Middle frontal gyrus (tissue), 1 donor: ENCODE measurements at regions not wholly inside any gene's neighbourhood (a gene's known extent, or its start where the extent isn't known, plus 50 kb on each side); places are given as distances from the start of the nearest gene placed in this dataset.

Experiments used
- DNase-seq: peaks from one replicate; pipeline ENCODE4 v3.0.0-alpha.2; 2015; ENCODE audit warnings: low spot score; ENCODE audit errors: extremely low spot score

- DNase-seq = no peak
These were observed 168.2 kb downstream of the MFSD1 start for GRCh38 chr3:158970006-158970405.

DNA sequence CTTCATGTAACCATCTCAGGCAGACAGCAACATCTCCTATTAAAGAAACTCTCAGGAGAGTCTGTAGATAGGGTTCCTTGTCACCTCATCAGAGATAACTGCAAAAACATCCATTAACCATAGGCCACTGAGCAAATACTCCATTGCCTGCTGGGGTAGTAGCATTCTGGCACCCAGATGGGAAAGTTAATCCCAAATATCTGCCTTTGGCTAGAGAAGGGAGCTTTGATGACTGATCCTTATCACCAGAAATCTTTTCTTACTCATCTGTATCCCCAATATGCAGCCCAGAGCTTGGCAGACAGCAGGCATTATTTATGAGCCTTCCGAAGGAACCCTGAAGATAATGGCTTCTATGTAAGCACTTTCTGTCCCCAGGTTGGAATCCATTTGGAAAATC is 173.1 kb downstream of the MFSD1 start:
- no peak for DNase-seq

- no peak for DNase-seq
These were observed 175.1 kb downstream of the MFSD1 start for GRCh38 chr3:158976966-158977365.

DNA sequence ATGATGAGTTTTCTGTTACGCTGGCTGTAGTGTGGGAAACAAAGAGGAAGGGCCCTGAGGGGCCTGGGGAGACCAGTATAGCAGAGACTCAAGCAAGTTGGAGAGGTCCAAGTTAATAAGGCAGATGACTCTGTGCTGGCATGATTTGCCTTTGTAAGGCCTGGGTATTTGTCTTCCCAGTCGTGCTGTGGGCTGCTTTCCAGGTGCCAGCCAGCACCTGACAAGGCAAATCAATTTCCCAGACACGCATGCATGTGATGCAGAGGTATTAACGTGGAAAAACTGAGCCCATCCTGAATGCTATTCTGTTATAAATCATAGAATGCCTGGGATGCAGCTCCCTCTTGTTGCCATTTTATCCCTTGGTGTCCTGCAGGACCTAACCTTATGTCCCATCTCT is 175.6 kb downstream of the MFSD1 start:
- no peak for DNase-seq

- no peak for DNase-seq
These were observed 181.6 kb downstream of the MFSD1 start for GRCh38 chr3:158983216-158984099.

DNA sequence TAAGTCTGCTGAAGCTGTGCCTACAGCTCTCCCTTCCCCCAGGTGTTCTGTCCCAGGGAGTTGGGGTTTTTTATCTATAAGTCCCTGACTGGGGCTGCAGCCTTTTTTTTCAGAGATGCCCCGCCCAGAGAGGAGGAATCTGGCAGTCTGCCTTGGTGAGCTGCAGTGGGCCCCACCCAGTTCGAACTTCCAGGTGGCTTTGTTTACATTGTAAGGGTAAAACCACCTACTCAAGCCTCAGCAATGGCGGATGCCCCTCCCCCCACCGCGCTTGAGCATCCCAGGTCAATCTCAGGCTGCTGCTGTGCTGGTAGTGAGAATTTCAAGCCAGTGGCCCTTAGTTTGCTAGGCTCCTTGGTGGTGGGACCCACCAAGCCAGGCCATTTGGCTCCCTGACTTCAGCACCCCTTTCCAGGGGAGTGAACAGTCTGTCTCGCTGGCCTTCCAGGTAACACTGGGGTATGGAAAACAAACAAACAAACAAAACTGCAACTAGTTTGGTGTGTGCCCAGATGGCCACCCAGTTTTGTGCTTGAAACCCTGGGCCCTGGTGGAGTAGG is 189.4 kb downstream of the MFSD1 start:
- no peak for DNase-seq

- no peak for DNase-seq
These were observed 190.6 kb downstream of the MFSD1 start for GRCh38 chr3:158992463-158992862.

- no peak for DNase-seq
These were observed 192.5 kb downstream of the MFSD1 start for GRCh38 chr3:158994386-158994785.

GRCh38 chr3:159001711-159002110 is 199.9 kb downstream of the MFSD1 start:
- no peak for DNase-seq

GRCh38 chr3:159005137-159005536 is 203.3 kb downstream of the MFSD1 start:
- DNase-seq = no peak

- no peak for DNase-seq
These were observed 205.5 kb downstream of the MFSD1 start for GRCh38 chr3:159007331-159007730.

DNA sequence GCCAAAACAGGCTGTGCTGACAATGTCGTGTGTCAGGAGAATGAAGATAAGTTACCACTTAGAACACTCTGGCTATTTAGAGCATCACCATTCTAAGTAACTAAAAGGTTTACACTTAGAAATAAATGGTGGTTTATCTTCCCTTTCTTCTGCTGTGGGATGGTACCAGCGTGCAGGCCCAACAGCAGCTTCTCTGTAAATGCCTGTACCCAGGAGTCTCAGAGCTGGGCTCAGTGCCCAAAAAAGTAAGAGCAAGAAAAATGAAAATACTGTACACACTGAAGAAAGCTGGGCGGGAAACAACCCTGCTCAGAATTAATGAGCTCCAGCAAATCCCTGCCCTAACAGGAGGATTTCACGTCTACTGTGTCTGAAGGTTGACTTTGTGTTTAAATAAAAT is 206.5 kb downstream of the MFSD1 start:
- DNase-seq = no peak

DNA sequence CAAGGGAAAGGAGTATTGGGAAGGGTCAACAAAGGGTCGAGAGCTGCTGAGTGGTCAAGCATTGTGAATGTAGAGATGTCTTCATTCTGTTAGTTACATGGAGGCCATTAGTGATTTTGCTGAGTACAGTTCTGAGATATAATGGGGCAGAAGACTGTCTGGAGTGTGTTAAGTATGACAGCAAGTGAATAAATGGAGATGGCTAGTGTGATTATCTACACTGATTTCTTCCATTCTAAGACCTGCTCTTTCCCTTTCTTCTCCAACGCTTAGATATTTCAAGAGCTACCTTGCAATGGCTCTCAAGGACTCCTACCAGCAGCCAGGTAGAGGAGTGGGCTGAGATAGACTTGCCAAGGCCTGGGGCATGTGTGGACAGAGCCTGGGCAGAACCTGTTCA is 216.5 kb downstream of the MFSD1 start:
- DNase-seq = no peak

DNA sequence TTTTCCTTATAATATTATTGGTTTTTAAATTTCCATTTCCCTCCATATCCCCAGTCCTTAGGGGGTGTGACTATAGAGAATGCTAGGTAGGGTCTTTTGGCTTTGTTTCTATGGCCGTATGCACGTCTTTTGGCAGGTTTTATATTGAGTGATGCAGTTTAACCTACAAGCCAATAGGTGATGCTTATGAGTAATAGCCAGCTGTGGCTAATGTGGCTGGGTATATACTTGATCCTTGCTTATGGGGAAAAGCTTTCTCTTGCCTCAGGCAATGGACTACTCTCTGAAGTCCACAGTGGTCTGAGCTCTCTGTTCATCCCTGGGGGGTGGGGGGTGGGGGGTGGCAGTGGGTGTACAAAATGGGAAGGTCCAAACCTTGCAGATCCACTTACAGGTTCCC is 223.9 kb downstream of the MFSD1 start:
- no peak for DNase-seq

GRCh38 chr3:159026510-159026909 is 224.7 kb downstream of the MFSD1 start:
- DNase-seq = no peak

- no peak for DNase-seq
These were observed 226.9 kb downstream of the MFSD1 start for GRCh38 chr3:159028706-159029105.

GRCh38 chr3:159029306-159030026 is 227.6 kb downstream of the MFSD1 start:
- DNase-seq = no peak

DNA sequence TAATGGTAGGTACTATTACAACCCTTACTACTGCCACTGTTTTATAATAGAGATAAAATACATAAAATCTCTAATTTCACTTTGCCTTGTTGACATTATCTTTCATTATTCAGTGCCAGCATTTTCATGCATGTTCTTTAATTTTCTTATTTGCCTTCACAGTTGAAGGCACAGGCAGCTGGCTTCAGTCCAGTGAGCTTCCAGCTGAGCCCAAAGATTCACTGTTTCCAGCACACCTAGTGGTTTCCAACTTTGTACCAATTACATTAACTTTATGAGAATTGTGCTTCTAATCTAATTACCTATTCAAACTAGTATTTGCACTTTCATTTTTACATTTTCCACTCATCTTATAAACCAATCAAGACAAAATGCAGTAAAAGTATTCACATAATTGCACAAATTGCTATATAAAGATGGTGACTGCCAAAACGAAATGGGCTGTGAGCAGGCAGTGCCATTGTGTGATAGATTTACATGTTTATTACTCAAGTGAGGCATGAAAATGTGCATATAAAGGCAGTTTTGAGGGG is 228.3 kb downstream of the MFSD1 start:
- DNase-seq = no peak

DNA sequence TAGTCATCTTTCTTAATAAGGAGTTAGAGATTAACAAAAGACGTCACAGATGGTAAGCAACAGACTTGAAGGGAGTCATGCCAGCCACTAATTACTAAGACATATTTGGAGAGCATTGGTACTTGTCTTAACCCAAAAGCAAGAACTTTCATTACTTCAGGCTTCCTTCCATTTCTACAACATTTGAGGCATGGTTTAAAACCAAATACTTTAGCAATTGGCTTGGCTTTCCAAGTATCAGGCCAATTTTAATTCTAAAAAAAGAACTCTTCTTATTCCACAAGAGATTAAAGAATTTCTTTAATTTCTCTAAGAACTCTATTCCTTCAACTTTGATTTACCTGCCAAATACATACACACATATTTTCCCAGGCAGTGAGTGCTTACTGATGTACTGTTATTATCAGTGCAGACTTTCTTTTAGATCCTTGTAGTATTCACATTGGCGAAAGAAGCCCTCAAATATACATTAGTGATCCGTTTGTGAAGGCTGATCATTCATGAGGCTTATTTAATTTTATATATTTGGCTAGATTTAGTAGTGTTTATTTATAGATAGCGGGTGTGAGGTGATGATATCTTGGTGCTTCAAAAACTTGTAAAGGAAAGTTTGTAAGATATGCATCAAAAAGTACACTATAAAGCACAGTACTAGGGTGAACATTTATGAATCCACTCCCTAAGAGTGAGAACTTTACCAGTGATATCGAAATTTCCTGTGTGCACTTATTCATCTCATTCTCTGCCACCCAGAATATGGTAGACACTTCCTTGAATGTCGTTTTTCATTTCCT is 229.2 kb downstream of the MFSD1 start:
- no peak for DNase-seq

DNA sequence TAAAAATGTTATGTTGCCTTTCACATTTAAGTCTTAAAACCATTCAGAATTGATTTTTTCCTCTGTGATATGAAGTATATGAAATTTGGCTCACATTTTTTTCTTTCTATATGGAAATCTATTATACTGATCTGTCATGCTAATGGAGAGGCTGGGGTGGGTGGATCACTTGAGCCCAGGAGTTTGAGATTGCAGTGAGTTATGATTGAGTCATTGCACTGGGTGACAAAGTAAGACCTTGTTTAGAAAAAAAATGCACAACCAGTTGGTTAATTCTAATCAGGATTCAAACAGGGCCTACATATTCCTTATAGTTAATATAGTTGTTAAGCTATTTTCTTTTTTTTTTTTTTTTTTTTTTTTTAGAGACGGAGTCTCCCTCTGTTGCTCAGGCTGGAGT is 230.5 kb downstream of the MFSD1 start:
- DNase-seq = no peak

GRCh38 chr3:159038405-159038804 is 236.6 kb downstream of the MFSD1 start:
- no peak for DNase-seq
